Right cardiac atrium (tissue), 5 donors: ENCODE measurements at regions not wholly inside any gene's neighbourhood (a gene's known extent, or its start where the extent isn't known, plus 50 kb on each side); places are given as distances from the start of the nearest gene placed in this dataset.

Experiments
- ATAC-seq, 2 donors: fragments of 200-7000 bp; cut with Tn5 transposase; one replicate each; pipeline versions ENCODE4 v1.8.0 to v1.9.1; 2020; ENCODE audit warnings: moderate library complexity in 2 of 2, mild to moderate bottlenecking in 1 of 2
- DNase-seq, 3 donors: peaks; one replicate each; pipeline ENCODE4 v3.0.0-alpha.2; 2020
- H3K27ac ChIP-seq: one replicate; pipeline ENCODE4 v1.5.1; 2013; ENCODE audit warnings: mild to moderate bottlenecking, low read length, control low read depth, moderate library complexity
- H3K27me3 ChIP-seq: one replicate; pipeline ENCODE4 v1.6.1; 2013; ENCODE audit not compliant: control insufficient read depth, insufficient read depth
- H3K4me1 ChIP-seq: one replicate; pipeline ENCODE4 v1.6.1; 2013; ENCODE audit warnings: low read length; ENCODE audit not compliant: control insufficient read depth, insufficient read depth
- H3K4me3 ChIP-seq: one replicate; pipeline ENCODE4 v1.5.1; 2013; ENCODE audit warnings: low read length, control low read depth
- H3K9me3 ChIP-seq: one replicate; pipeline ENCODE4 v1.6.1; 2013; ENCODE audit warnings: low read length; ENCODE audit not compliant: control insufficient read depth
- WGBS: extraction: QIAGEN DNeasy Blood & Tissue Kit; methylation state at CpG from one replicate; pipeline ENCODE4 v1.1.7; 2013; 5-methylcytosine and 5-hydroxymethylcytosine counted together
- intact Hi-C, 4 donors: fragments of 100-400 bp; cut with DNase I; formaldehyde crosslinking; loops; one replicate each; pipeline versions ENCODE4 v1.11.0 to v1.14.0; 2022 to 2023
- donor health status: healthy with polysubstance abuse.
- donor health status: DM: no; HTN: yes; CAD: no.
- donor health status: DM: no; HTN: no; CAD: no.
- donor health status: DM: no; HTN: yes; CAD: no; lungs with severe emphysema.
- donor health status: DM: yes; HTN: yes; CAD: no.

DNA sequence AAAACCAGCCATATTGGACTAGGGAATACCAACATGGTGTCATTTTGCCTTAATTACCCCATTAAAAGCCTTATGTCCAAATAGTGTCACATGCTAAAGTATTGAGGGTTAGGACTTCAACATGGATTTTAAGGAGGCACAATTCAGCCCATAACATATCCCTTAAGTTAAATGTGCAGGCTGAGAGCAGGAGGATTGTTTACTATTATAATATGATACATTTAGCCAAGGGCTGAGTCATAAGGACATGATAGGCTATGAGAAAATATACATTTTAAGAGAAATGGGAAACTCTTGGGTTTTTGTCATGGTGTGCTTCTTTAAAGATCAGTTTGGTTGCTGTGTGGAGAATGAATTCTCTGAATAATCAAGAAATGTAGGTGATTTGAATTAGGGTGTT is 136.8 kb downstream of the RDH14 start:
- no peak overlapping the region for H3K4me3 ChIP-seq
- no peak overlapping the region for H3K27ac ChIP-seq
- DNase-seq (no peak), ATAC-seq (no peak)
- H3K4me1 ChIP-seq, result no peaks in the 10 kb centered on the region
- no peaks in the 10 kb centered on the region for H3K9me3 ChIP-seq
- H3K27me3 ChIP-seq, result no peaks in the 10 kb centered on the region
- intact Hi-C loops, result no loop called here

DNA sequence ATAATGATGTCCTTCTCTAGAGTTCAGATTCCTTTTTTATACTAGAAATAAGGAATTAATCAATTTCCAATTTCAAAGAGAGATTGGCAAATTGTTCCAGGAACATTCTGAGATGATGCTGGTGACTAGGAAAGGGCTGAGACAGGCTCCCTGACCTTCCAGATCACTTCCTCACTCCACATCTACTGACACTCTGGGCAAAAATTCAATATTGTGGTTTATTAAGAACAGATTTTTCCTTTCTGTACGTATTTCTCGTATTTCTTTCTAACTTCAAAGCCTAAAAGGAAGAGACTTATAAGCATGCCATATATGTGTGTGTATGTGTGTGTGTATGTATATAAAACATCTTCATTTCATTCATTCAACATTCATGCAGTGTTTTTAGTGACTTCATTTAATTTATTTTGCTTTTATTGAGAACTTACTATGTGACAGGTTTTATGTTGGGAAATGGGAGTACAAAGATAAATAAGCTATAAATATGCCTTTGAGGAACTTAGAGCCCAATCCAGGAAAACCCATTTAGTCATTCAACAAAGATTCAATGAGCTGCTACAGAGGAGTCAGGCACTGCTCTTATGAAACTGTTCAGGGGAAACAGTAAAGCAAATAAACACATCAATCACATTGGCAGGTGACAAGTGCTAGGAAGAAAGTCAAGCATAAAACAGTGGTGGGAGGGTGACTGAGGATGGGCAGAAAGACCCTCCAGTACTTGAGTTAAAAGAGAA is 137.9 kb downstream of the RDH14 start:
- intact Hi-C loops, result no loop called here
- WGBS, result 61% methylated on average over 2 of the region's 2 CpGs

DNA sequence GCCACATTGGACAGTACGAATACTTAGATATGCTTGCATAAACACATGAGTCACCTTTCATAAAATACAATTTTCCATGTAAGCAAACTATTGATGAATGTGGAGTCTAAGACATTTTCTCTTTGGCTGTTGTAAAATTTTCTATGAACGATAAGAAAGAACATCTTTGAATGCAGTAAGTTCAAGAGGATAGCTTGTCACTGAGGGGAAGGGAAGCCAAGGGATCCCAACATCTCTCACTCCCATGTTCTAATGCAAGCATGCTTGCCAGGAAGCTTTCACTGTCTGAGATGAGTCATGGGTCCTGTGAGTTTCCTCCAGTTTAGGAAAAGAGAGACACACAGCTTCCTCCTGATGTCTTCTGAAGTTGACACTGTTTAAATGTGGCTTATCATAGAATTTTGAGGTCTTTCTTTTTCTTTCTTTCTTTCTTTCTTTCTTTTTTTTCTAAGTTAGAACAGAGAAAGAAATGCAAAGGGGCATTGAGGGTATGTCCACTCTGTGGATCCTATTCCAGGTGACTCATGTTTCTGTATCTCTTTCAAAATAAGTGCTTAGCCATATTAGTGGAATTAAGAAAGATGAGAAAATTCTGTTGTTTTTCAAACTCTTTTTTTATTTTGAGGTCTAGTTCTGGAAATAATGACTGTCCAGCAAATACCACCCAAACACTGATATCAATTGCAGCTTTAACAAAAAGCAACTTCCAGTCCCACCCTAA is 146.6 kb downstream of the RDH14 start:
- WGBS, result 40% methylated on average over 2 of the region's 2 CpGs
- Histone ChIP-seq H3K9me3 (no peaks in the 10 kb centered on the region), H3K27ac (no peak overlapping the region), H3K27me3 (no peaks in the 10 kb centered on the region), H3K4me3 (no peak overlapping the region), H3K4me1 (no peaks in the 10 kb centered on the region)
- DNase-seq (no peak), ATAC-seq (peak; percentile 84 to 88)
- intact Hi-C loops, result no loop called here

More for the DNA sequence above, 137.9 kb downstream of the RDH14 start:
- no peak overlapping the region for H3K27ac ChIP-seq
- H3K4me1 ChIP-seq, result no peaks in the 10 kb centered on the region
- H3K27me3 ChIP-seq, result no peaks in the 10 kb centered on the region
- no peak for DNase-seq
- ATAC-seq, result no peak
- H3K4me3 ChIP-seq, result no peak overlapping the region
- no peaks in the 10 kb centered on the region for H3K9me3 ChIP-seq

DNA sequence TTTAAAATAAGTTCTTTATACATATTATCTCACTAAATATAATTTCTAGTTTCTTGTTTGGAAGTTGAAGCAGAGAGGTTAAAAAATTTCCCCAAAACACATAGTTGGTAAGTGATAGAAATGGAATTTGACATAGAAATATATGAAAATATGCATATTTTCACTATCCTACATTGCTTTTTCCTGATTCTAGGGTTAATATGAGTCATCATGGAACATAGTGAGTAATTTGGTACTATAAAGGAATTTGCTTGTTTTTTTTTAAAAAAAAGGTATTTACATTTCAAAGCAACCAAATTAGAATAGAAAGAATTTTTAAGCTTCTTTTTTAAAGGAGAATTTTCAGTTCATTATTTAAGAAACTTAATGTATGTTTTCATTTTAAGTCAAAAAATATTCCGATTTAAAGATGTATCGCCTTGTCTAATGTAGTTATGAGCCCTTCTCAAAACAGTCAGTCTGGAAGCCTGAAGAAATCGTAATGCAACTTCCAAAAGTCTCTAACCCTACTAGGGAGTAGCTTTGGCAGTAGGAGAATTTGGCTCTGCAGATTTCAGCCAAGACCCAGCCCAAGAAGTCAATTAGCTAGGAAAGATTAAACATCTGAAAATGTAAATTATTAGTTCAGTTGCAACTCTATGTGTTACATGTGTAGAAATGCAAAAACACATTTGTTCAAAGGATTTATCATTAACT is 147.3 kb downstream of the RDH14 start:
- H3K27me3 ChIP-seq, result no peaks in the 10 kb centered on the region
- no peaks in the 10 kb centered on the region for H3K9me3 ChIP-seq
- peak; percentile 26 to 59 for ATAC-seq
- 63% methylated on average over 3 of the region's 3 CpGs for WGBS
- intact Hi-C loops, result no loop called here
- H3K4me1 ChIP-seq, result no peaks in the 10 kb centered on the region
- no peak overlapping the region for H3K27ac ChIP-seq
- DNase-seq, result no peak
- H3K4me3 ChIP-seq, result no peak overlapping the region

DNA sequence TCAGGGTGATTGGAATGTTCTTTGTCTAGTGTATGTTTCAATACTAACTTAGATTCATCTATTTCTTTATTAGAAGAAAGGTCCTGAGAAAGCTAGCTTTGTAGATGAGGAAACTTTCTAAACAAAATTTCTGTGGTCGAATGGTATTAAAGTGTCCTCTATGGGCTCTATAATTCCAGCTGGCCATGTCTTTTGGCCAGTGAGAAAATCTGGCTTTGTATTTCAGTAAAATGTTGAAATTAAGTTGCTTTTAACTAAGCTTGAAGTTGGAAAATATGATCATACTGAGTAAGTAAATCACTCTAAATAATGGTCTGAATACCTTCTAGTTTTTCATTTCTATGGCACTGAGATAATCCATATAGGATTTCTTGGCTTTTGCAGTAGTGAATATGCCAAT is 148.8 kb downstream of the RDH14 start:
- H3K27me3 ChIP-seq, result no peaks in the 10 kb centered on the region
- intact Hi-C loops, result no loop called here
- DNase-seq, result no peak
- no peak for ATAC-seq
- no peaks in the 10 kb centered on the region for H3K9me3 ChIP-seq
- H3K4me1 ChIP-seq, result no peaks in the 10 kb centered on the region
- H3K27ac ChIP-seq, result no peak overlapping the region
- no peak overlapping the region for H3K4me3 ChIP-seq
- 57% methylated on average over 1 of the region's 1 CpG for WGBS

DNA sequence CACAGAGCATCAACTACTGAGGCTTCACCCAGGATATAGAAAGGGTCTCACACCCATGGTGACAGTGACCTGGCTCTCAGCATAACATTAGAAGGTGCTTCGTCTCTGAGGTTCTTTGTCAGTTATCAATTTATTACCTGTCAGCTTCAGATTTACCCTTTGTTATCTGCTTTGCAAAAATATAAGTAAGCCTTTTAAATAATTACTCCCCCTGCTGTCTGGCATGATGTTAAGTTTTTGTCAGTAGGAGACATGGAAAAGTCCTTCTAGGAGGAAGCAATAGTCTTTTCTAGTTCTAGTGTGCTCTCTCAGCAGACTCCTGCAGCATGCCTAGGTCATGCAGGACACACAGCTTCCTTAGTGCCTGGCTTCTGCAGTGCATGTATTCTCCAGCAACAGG is 149.9 kb downstream of the RDH14 start:
- Histone ChIP-seq H3K9me3 (no peaks in the 10 kb centered on the region), H3K27ac (no peak overlapping the region), H3K4me1 (no peaks in the 10 kb centered on the region), H3K27me3 (no peaks in the 10 kb centered on the region), H3K4me3 (no peak overlapping the region)
- WGBS, result 90% methylated on average over 1 of the region's 1 CpG
- no peak for ATAC-seq
- DNase-seq, result no peak
- intact Hi-C loops, result no loop called here

DNA sequence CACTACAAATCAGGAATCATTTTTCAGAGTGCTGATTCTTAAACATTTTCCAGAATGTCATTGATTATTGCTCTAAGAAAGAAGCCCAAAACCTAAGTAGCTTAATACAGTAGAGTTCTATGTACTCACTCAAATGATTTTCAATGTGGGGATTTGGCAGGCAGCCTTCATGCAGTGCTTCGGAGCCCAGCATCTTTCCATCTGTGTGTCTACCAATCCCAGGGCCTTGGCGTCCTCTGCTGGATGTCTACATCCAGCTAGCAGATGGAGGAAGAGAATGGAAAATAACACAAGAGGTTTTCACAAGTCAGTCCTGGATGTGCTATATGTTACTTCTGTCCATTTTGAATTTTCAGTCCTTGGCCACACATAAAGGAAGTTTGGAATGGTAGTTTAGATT is 151.8 kb downstream of the RDH14 start:
- intact Hi-C loops, result no loop called here
- H3K4me1 ChIP-seq, result no peaks in the 10 kb centered on the region
- H3K27ac ChIP-seq, result no peak overlapping the region
- no peak overlapping the region for H3K4me3 ChIP-seq
- no peaks in the 10 kb centered on the region for H3K9me3 ChIP-seq
- ATAC-seq (no peak), DNase-seq (no peak)
- WGBS, result 90% methylated on average over 2 of the region's 2 CpGs
- no peaks in the 10 kb centered on the region for H3K27me3 ChIP-seq

DNA sequence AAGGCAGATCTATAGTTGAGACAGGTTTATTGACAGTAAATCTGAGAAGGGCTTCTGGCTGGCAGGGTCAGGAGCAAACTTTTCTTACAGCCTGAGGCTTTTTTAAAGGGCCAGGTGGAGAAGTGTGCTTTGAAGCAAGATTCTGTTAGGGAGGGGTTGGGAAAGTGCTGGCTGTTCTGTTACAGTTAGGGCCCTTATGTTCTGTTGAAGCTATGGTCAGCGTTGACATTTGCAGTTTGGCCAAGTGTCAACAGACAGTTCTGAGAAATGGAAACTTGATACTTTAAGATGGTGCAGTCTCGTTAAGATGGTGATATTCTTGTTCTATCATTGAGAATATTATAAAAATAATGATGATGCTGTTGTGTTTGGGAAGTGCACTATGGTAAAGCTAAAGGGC is 154.2 kb downstream of the RDH14 start:
- H3K4me1 ChIP-seq, result no peaks in the 10 kb centered on the region
- no peak for DNase-seq
- H3K4me3 ChIP-seq, result no peak overlapping the region
- intact Hi-C loops, result no loop called here
- 35% methylated on average over 2 of the region's 2 CpGs for WGBS
- ATAC-seq, result no peak
- no peaks in the 10 kb centered on the region for H3K27me3 ChIP-seq
- H3K27ac ChIP-seq, result no peak overlapping the region
- no peaks in the 10 kb centered on the region for H3K9me3 ChIP-seq

DNA sequence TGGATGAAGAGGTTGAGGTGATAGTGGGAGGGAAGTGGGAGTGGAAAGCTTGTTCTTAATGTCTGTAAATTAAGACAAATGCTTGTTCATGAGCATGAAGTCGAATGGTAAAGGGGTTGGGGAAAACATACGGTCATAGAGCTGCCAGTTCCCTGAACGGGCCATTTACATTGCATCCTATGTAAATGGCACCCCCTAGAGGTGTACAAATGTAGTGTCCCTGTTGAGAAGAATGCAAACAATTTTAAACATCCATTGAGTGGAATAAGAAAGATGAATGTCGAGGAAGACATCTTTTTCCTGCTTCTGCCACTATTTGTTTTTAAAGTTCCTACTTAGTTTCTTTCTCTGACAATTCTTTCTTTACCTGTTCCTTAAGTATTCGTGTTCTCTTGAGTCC is 155.7 kb downstream of the RDH14 start:
- Histone ChIP-seq H3K27ac (no peak overlapping the region), H3K4me1 (no peaks in the 10 kb centered on the region), H3K4me3 (no peak overlapping the region), H3K27me3 (no peaks in the 10 kb centered on the region), H3K9me3 (no peaks in the 10 kb centered on the region)
- ATAC-seq (no peak), DNase-seq (no peak)
- 64% methylated on average over 5 of the region's 5 CpGs for WGBS
- intact Hi-C loops, result no loop called here

DNA sequence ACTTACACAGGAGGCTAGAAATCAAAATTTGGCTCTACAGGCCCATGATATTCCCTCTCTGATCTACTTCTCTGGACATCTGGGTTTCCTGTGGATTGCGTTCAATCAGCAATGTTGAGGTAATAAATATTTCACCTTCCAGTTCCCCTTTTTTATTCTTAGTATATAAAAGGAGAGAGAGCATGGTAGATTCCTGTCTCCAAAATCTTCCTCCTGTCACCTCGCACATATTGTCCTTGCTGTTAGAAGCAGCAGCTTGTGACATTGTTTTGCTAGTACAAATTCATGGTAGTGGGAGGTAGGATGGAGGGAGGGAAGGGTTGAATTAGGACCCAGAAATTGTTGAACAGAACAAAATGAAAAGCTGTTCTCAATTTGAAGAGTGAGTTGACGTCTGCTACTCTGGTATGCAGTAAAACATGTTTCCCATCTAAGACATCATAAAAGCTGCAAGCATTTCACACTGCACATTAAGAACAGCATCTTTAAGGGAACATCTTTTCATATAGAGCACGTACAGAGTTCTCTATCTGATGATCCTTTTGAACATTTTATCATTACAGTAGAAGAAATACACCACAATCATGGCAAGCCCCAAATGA is 156.4 kb downstream of the RDH14 start:
- no peaks in the 10 kb centered on the region for H3K27me3 ChIP-seq
- H3K9me3 ChIP-seq, result no peaks in the 10 kb centered on the region
- no peak overlapping the region for H3K27ac ChIP-seq
- DNase-seq (no peak), ATAC-seq (no peak)
- no peak overlapping the region for H3K4me3 ChIP-seq
- WGBS, result 64% methylated on average over 4 of the region's 4 CpGs
- no peaks in the 10 kb centered on the region for H3K4me1 ChIP-seq
- intact Hi-C loops, result no loop called here

DNA sequence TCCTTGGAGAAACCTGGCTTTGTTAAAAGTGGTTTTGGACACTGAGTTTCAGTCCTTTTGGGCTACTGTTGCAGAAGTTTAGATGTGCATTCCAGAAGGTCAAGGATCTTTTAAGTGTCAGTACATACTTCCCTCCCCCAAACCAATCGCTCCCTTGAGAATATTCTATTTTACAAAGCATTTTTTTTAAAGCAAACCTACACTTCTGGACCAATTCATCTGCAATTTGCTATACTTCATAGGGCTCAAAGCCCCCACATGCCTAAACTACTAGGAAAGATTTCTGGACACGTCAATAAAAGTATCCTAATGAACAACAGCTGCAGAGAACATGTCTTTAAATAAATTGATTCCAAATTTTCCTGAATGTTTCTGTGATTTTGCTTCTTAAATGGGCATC is 157.6 kb downstream of the RDH14 start:
- no peak for DNase-seq
- 71% methylated on average over 2 of the region's 2 CpGs for WGBS
- intact Hi-C loops, result no loop called here
- ATAC-seq, result no peak
- no peaks in the 10 kb centered on the region for H3K4me1 ChIP-seq
- no peak overlapping the region for H3K4me3 ChIP-seq
- H3K27ac ChIP-seq, result no peak overlapping the region
- H3K9me3 ChIP-seq, result no peaks in the 10 kb centered on the region
- no peaks in the 10 kb centered on the region for H3K27me3 ChIP-seq
